Loucy (cell line): ENCODE measurements at regions not wholly inside any gene's neighbourhood (a gene's known extent, or its start where the extent isn't known, plus 50 kb on each side); places are given as distances from the start of the nearest gene placed in this dataset.

ENCODE experiments used
- H2AFZ ChIP-seq: fragments of 200-600 bp; sonication (generic); 2 replicates; pipeline ENCODE4 v1.6.0; 2016; ENCODE audit warnings: antibody characterized with exemption, mild to moderate bottlenecking, low read length, moderate library complexity
- H3F3A ChIP-seq: fragments of 200-600 bp; 2 replicates; pipeline ENCODE4 v1.6.0; 2016; ENCODE audit warnings: antibody characterized with exemption, low read depth, mild to moderate bottlenecking
- H3K27me3 ChIP-seq: fragments of 200-600 bp; sonication (generic); 2 replicates; pipeline ENCODE4 v1.6.1; 2014; ENCODE audit warnings: low read length, mild to moderate bottlenecking; ENCODE audit not compliant: insufficient read depth, poor library complexity, severe bottlenecking
- H3K36me3 ChIP-seq: fragments of 200-600 bp; sonication (generic); 2 replicates; pipeline ENCODE4 v1.6.1; 2016; ENCODE audit warnings: low read length; ENCODE audit not compliant: insufficient read depth
- H3K4me1 ChIP-seq: fragments of 200-600 bp; sonication (generic); 2 replicates; pipeline ENCODE4 v1.5.1; 2014; ENCODE audit warnings: low read length, mild to moderate bottlenecking; ENCODE audit not compliant: insufficient read depth, poor library complexity, severe bottlenecking
- H3K4me2 ChIP-seq: fragments of 200-600 bp; sonication (generic); 2 replicates; pipeline ENCODE4 v1.6.0; 2014; ENCODE audit warnings: antibody characterized with exemption, low read length, low read depth, mild to moderate bottlenecking; ENCODE audit not compliant: poor library complexity, severe bottlenecking
- H3K4me3 ChIP-seq: fragments of 200-600 bp; sonication (generic); 2 replicates; pipeline ENCODE4 v1.5.1; 2014; ENCODE audit warnings: low read length, mild to moderate bottlenecking, mixed read lengths; ENCODE audit not compliant: poor library complexity, severe bottlenecking
- H3K79me2 ChIP-seq: fragments of 200-600 bp; sonication (generic); 2 replicates; pipeline ENCODE4 v1.6.1; 2014; ENCODE audit warnings: low read length; ENCODE audit not compliant: insufficient read depth
- H3K9ac ChIP-seq: fragments of 200-600 bp; sonication (generic); 2 replicates; pipeline ENCODE4 v1.6.0; 2014; ENCODE audit warnings: mild to moderate bottlenecking, low read depth, low read length, moderate library complexity; ENCODE audit not compliant: poor library complexity, severe bottlenecking
- H3K9me2 ChIP-seq: fragments of 200-600 bp; sonication (generic); replicated peaks from 2 replicates; pipeline ENCODE4 v1.6.1; 2016; ENCODE audit warnings: low read depth, low read length, mixed read lengths
- H3K9me3 ChIP-seq: fragments of 200-600 bp; sonication (generic); 2 replicates; pipeline ENCODE4 v1.6.1; 2014; ENCODE audit warnings: mild to moderate bottlenecking, antibody characterized with exemption, low read length, low read depth; ENCODE audit not compliant: insufficient read depth
- H4K20me1 ChIP-seq: fragments of 200-600 bp; sonication (generic); 2 replicates; pipeline ENCODE4 v1.6.0; 2014; ENCODE audit warnings: antibody characterized with exemption, low read length, mild to moderate bottlenecking; ENCODE audit not compliant: insufficient read depth, poor library complexity, severe bottlenecking
- CTCF ChIP-seq: fragments of 200-600 bp; sonication (generic); conservative IDR thresholded peaks from 2 replicates; pipeline ENCODE4 v1.5.1; 2014; ENCODE audit warnings: mild to moderate bottlenecking, antibody characterized with exemption, low read length
- EZH2phosphoT487 ChIP-seq: fragments of 200-600 bp; IDR thresholded peaks from 2 replicates; pipeline ENCODE4 v1.6.1; 2018; ENCODE audit warnings: antibody characterized with exemption, mild to moderate bottlenecking, moderate library complexity, borderline replicate concordance

- Histone ChIP-seq H3K79me2 (no peaks in the 10 kb centered on the region), H3K9me2 (no peaks in the 10 kb centered on the region), H3K4me3 (no peak overlapping the region), H3F3A (no peaks in the 10 kb centered on the region), H3K4me1 (no peaks in the 10 kb centered on the region), H2AFZ (no peak overlapping the region), H4K20me1 (no peaks in the 10 kb centered on the region), H3K4me2 (no peak overlapping the region), H3K36me3 (no peaks in the 10 kb centered on the region), H3K9me3 (no peaks in the 10 kb centered on the region), H3K27me3 (no peaks in the 10 kb centered on the region), H3K9ac (no peak overlapping the region)
- no peak for TF ChIP-seq EZH2phosphoT487
- no peak for TF ChIP-seq CTCF
Measured at GRCh38 chr21:41584603-41585176, 76.7 kb upstream of the TMPRSS2 start.

- TF ChIP-seq CTCF, result no peak
- TF ChIP-seq EZH2phosphoT487, result no peak
- H3K4me3 ChIP-seq, result no peak overlapping the region
- H3K9ac ChIP-seq, result no peak overlapping the region
- H3K4me2 ChIP-seq, result no peak overlapping the region
- H3F3A ChIP-seq, result no peaks in the 10 kb centered on the region
- no peaks in the 10 kb centered on the region for H3K27me3 ChIP-seq
- H2AFZ ChIP-seq, result no peak overlapping the region
- H3K9me2 ChIP-seq, result no peaks in the 10 kb centered on the region
- H3K79me2 ChIP-seq, result no peaks in the 10 kb centered on the region
- peaks cover 3% of the 10 kb centered on the region; the same call in 1 of the 2 replicates for H3K9me3 ChIP-seq
- no peaks in the 10 kb centered on the region for H3K36me3 ChIP-seq
- H4K20me1 ChIP-seq, result no peaks in the 10 kb centered on the region
- H3K4me1 ChIP-seq, result no peaks in the 10 kb centered on the region
Measured at GRCh38 chr21:41583274-41583790, 75.4 kb upstream of the TMPRSS2 start.

- H3K4me2 ChIP-seq, result no peak overlapping the region
- H2AFZ ChIP-seq, result no peak overlapping the region
- TF ChIP-seq EZH2phosphoT487 (no peak), CTCF (no peak)
- no peaks in the 10 kb centered on the region for H4K20me1 ChIP-seq
- peaks cover 6% of the 10 kb centered on the region; the same call in 1 of the 2 replicates for H3K9me3 ChIP-seq
- H3K9ac ChIP-seq, result no peak overlapping the region
- H3K79me2 ChIP-seq, result no peaks in the 10 kb centered on the region
- no peak overlapping the region for H3K4me3 ChIP-seq
- H3K27me3 ChIP-seq, result no peaks in the 10 kb centered on the region
- H3F3A ChIP-seq, result no peaks in the 10 kb centered on the region
- no peaks in the 10 kb centered on the region for H3K36me3 ChIP-seq
- no peaks in the 10 kb centered on the region for H3K9me2 ChIP-seq
- H3K4me1 ChIP-seq, result no peaks in the 10 kb centered on the region
Measured at GRCh38 chr21:41582866-41583265, 74.9 kb upstream of the TMPRSS2 start.
